ENCODE measurements at regions not wholly inside any gene's neighbourhood (a gene's known extent, or its start where the extent isn't known, plus 50 kb on each side); places are given as distances from the start of the nearest gene placed in this dataset.
"Not testable (repeated sequence)": the region's sequence is repeated elsewhere in the genome, so short reads cannot be mapped to it uniquely, and the experiment has no call there.

GRCh38 chr18:49725809-49726674 lies 87.3 kb downstream of the ACAA2 start:
- H3K27ac Mint-ChIP-seq (ENCODE audit: unreplicated experiment) = peak overlapping the region; percentile 99
- peaks cover 36% of the 10 kb centered on the region for H3K4me1 Mint-ChIP-seq
- no peak for TF ChIP-seq CTCF (conservative IDR thresholded peaks at IDR 0.05)
- no peaks in the 10 kb centered on the region for H3K36me3 Mint-ChIP-seq (ENCODE audit: low read depth)
- peak; percentile 41 for DNase-seq (ENCODE audit: low read depth, low spot score)
- H3K27me3 Mint-ChIP-seq (ENCODE audit: low read depth) = no peaks in the 10 kb centered on the region
- H3K9me3 Mint-ChIP-seq = no peaks in the 10 kb centered on the region
- H3K4me3 Mint-ChIP-seq = peak overlapping the region; percentile 71

- no peak for DNase-seq (ENCODE audit: low read depth, low spot score)
- H3K36me3 Mint-ChIP-seq (ENCODE audit: low read depth) = no peaks in the 10 kb centered on the region
- no peaks in the 10 kb centered on the region for H3K9me3 Mint-ChIP-seq
- H3K27ac Mint-ChIP-seq (ENCODE audit: unreplicated experiment) = peak overlapping the region; percentile 5
- H3K27me3 Mint-ChIP-seq (ENCODE audit: low read depth) = no peaks in the 10 kb centered on the region
- TF ChIP-seq CTCF (conservative IDR thresholded peaks at IDR 0.05) = no peak
- H3K4me3 Mint-ChIP-seq = no peak overlapping the region
- peaks cover 30% of the 10 kb centered on the region for H3K4me1 Mint-ChIP-seq
Measured at GRCh38 chr18:49723648-49724180, 89.6 kb downstream of the ACAA2 start.

GRCh38 chr18:49722477-49722876 lies 90.9 kb downstream of the ACAA2 start:
- DNase-seq (ENCODE audit: low read depth, low spot score) = no peak
- TF ChIP-seq CTCF (conservative IDR thresholded peaks at IDR 0.05) = no peak
- Mint-ChIP-seq H3K36me3 (ENCODE audit: low read depth) (peaks cover 4% of the 10 kb centered on the region), H3K9me3 (no peaks in the 10 kb centered on the region), H3K27me3 (ENCODE audit: low read depth) (no peaks in the 10 kb centered on the region), H3K27ac (ENCODE audit: unreplicated experiment) (no peak overlapping the region), H3K4me3 (no peak overlapping the region), H3K4me1 (peaks cover 24% of the 10 kb centered on the region)

GRCh38 chr18:49721981-49722380 lies 91.4 kb downstream of the ACAA2 start:
- peaks cover 4% of the 10 kb centered on the region for H3K36me3 Mint-ChIP-seq (ENCODE audit: low read depth)
- H3K4me1 Mint-ChIP-seq = peaks cover 24% of the 10 kb centered on the region
- no peak overlapping the region for H3K4me3 Mint-ChIP-seq
- H3K27me3 Mint-ChIP-seq (ENCODE audit: low read depth) = no peaks in the 10 kb centered on the region
- H3K27ac Mint-ChIP-seq (ENCODE audit: unreplicated experiment) = no peak overlapping the region
- H3K9me3 Mint-ChIP-seq = no peaks in the 10 kb centered on the region
- TF ChIP-seq CTCF (conservative IDR thresholded peaks at IDR 0.05) = no peak
- DNase-seq (ENCODE audit: low read depth, low spot score) = no peak

GRCh38 chr18:49720944-49721343 lies 92.4 kb downstream of the ACAA2 start:
- not testable (repeated sequence) for H3K4me3 Mint-ChIP-seq; H3K27ac Mint-ChIP-seq (ENCODE audit: unreplicated experiment); H3K27me3 Mint-ChIP-seq (ENCODE audit: low read depth); H3K9me3 Mint-ChIP-seq; DNase-seq (ENCODE audit: low read depth, low spot score); H3K36me3 Mint-ChIP-seq (ENCODE audit: low read depth)
- H3K4me1 Mint-ChIP-seq = peaks cover 15% of the 10 kb centered on the region

- Mint-ChIP-seq H3K9me3 (peaks cover 3% of the 10 kb centered on the region), H3K36me3 (ENCODE audit: low read depth) (peaks cover 4% of the 10 kb centered on the region), H3K4me1 (no peaks in the 10 kb centered on the region), H3K27ac (ENCODE audit: unreplicated experiment) (no peak overlapping the region), H3K4me3 (no peak overlapping the region), H3K27me3 (ENCODE audit: low read depth) (no peaks in the 10 kb centered on the region)
- no peak for TF ChIP-seq CTCF (conservative IDR thresholded peaks at IDR 0.05)
- no peak for DNase-seq (ENCODE audit: low read depth, low spot score)
Measured at GRCh38 chr18:49717617-49718016, 95.7 kb downstream of the ACAA2 start.

All from neural crest cell (in vitro differentiated cells).